AG09319 (cell line): ENCODE measurements at regions not wholly inside any gene's neighbourhood (a gene's known extent, or its start where the extent isn't known, plus 50 kb on each side); places are given as distances from the start of the nearest gene placed in this dataset.
A peak's percentile ranks its signal among the peaks of the same experiment; 100 is the strongest.

ENCODE experiments used
- DNase-seq: peaks from one replicate; pipeline ENCODE4 v3.0.0-alpha.2; 2010; ENCODE audit warnings: low read depth; ENCODE audit errors: extremely low read depth
- TF ChIP-seq, protein P1 (sequence below): IDR thresholded peaks from 2 replicates; pipeline ENCODE4 v1.5.1; 2011; ENCODE audit warnings: low read depth, mild to moderate bottlenecking, inconsistent platforms, low read length, moderate library complexity

- DNase-seq = no peak
- TF ChIP-seq, protein P1, sequence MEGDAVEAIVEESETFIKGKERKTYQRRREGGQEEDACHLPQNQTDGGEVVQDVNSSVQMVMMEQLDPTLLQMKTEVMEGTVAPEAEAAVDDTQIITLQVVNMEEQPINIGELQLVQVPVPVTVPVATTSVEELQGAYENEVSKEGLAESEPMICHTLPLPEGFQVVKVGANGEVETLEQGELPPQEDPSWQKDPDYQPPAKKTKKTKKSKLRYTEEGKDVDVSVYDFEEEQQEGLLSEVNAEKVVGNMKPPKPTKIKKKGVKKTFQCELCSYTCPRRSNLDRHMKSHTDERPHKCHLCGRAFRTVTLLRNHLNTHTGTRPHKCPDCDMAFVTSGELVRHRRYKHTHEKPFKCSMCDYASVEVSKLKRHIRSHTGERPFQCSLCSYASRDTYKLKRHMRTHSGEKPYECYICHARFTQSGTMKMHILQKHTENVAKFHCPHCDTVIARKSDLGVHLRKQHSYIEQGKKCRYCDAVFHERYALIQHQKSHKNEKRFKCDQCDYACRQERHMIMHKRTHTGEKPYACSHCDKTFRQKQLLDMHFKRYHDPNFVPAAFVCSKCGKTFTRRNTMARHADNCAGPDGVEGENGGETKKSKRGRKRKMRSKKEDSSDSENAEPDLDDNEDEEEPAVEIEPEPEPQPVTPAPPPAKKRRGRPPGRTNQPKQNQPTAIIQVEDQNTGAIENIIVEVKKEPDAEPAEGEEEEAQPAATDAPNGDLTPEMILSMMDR = no peak
These were observed 83.2 kb downstream of the NFKBIZ start for GRCh38 chr3:101932326-101933068.

DNA sequence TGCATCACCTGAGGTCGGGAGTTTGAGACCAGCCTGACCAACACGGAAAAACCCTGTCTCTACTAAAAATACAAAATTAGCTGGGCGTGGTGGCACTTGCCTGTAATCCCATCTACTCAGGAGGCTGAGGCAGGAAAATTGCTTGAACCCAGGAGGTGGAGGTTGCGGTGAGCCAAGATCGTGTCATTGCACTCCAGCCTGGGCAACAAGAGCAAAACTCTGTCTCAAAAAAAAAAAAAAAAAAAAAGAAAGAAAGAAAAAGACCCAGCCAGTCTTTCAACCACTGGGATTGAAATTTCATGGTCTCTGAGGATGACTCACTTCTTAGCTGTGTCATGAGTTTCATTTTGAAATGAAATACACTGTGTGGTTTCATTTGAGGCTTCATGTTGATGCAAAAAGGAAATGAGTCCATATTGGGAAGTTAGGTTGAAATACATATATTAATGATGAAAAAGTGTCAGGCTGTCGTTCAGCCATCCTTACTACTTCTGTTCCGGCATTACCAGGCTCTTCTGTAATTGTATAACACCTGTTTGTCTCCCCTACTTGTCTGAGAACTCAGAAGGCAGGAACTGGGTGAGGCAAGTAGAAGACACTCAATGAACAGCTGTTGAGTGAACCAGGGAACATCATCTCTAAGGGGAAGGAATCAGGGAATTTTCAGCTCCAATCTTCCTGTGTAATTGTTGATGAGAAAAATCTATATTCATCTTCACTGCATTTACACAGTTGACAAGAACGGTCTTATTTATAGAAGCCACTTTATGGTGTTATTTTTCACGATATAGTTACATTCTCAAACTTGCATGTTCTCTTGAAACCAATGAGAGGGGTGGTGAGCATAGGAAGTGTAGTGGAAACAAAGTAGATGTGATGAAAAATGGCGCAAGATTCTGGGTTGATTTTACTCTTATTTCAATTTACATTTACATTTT, 87.4 kb downstream of the NFKBIZ start:
- TF ChIP-seq, protein P1 = no peak
- peak; percentile 68 for DNase-seq

- no peak for DNase-seq
- TF ChIP-seq, protein P1 = no peak
These were observed 89.0 kb downstream of the NFKBIZ start for GRCh38 chr3:101938262-101938847.

GRCh38 chr3:101939361-101940049, 90.2 kb downstream of the NFKBIZ start:
- TF ChIP-seq, protein P1 = no peak
- DNase-seq = no peak

DNA sequence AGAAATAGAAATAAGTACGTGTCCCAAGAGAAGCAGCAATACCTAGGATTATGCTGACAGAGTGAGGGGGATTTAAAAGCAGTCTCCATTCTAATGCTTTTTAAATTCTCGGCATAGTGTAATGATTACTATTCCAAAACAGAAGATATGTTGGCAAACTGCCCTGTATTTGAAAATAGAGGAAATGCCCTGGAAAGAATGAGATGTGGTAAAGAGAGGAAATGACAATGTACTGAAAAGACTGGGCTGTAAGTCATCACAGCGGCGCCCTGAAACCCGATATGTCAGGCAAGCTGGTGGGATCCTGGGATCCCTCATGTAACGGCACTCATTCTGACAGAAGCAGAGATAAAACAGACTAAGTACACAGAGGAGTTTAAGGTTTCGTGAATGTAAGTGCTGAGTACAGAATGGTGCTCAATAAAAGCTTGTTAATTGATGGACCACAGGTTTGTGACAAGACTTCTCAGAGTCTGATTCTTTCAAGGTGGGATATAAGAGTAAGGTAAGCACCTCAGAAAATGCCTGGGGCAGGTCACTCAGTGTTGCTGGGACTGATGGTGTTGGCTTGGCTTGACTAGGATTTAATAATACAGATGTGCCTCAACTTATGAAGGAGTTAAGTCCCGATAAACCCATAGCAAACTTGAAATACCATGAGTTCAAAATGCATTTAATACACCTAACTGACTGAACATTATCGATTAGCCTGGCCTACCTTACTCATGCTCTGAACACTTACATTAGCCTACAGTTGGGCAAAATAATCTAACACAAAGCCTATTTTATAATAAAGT, 91.4 kb downstream of the NFKBIZ start:
- TF ChIP-seq, protein P1 = no peak
- DNase-seq = peak; percentile 75

DNA sequence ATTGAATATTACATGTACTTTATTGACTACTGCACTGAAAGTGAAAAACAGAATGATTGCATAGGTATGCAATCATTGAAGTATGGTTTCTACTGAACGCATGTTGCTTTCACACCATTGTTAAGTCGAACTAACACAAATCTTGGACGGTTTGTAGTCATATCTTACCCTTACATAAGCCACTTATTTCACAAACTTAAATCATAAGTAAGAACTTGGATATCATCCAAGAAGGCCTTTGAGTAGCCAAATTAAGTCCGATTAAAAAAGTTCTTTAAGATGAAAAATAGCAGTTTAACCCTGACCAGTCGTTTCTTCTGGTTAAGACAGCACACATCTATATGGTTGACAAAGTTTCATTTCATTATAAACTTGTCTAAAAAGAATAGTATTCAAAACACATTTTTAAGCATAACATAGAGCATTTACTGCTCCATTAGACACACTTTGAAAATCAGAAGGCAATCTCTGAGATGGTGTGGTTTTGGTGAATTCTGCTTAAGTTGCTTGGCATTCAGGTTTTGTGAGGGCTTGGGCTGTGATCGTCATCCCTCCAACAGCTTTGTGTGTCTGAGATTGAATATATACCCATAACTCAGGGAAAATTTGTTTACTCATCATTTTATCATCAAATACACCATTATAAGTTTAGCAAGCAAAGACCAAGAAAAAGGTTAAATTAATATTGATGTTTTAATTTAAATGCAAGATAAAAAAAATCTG, 92.2 kb downstream of the NFKBIZ start:
- DNase-seq = no peak
- TF ChIP-seq, protein P1 = no peak
